HG02588 (cell line): ENCODE measurements at regions not wholly inside any gene's neighbourhood (a gene's known extent, or its start where the extent isn't known, plus 50 kb on each side); places are given as distances from the start of the nearest gene placed in this dataset.

Experiments used
- ATAC-seq: cut with Tn5 transposase; IDR thresholded peaks from one replicate; pipeline ENCODE4 v1.9.1; 2021; ENCODE audit warnings: mild to moderate bottlenecking, moderate library complexity; ENCODE audit not compliant: unreplicated experiment

- ATAC-seq = no peak
These were observed 293.3 kb upstream of the SYT4 start for GRCh38 chr18:43570593-43570992.

DNA sequence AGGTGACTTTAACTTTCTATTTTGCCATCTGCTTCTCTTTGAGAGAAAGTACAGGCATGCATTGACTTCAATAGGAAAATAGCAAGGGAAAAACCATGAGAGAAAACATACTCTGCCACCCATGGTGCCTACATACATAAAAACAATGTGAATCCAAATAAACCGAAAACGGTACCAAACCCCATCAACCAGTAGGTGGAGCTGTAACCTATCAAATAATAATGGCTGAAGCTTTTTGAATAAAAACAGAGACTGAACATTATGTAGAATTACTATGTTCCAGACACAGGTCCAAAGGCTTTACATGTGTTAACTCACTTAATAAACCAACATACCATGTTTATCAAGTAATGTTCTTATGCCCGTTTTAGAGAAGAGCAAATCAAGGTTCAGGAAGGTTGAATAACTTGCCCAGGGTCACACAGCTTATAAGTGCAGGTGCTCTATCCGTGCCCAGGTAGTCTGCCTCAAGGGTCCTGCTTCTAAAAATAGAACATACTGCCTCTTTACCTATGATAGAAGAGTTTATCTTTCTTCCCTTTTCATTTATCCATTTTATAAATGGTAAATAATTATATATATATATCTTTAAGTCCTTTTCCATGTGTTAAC is 293.9 kb upstream of the SYT4 start:
- no peak for ATAC-seq

- peak; percentile 63 for ATAC-seq
These were observed 294.9 kb upstream of the SYT4 start for GRCh38 chr18:43572163-43572562.

DNA sequence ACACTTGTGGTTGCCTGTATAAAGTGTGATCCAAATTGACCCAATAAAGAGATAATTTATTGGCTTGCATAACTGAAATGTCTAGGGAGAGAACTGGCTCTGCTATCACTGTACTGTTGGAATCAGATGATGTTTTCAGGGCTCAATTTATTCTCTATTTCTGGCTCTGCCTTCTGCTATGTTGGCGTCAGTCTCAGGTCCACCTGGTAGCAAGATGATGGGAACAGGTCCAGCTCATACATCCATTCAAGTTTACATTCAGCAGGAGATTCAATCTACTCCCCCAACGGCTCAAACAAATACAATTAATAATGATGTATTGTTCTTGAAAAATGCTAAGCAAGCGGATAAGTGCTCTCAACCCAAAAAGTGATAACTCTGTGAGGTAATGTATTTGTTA is 297.7 kb upstream of the SYT4 start:
- ATAC-seq = no peak

DNA sequence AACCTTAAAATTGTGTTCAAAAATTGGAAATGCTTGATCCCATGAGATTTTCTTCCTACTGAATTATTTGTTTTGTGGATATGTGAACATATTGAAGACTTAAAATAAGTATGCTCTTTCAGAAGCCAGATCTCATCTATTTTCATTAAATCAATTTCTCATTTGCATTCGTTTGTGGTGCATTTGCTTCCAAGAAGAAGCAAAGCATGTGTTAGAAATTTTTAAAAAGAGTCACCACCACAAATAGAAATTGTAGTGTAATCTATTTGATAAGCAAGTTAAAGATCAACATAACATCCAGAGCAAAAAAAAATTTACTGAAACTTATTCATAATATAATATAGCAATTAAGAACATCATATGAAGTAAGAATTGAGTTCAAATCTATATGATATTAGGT is 300.9 kb upstream of the SYT4 start:
- ATAC-seq = no peak

DNA sequence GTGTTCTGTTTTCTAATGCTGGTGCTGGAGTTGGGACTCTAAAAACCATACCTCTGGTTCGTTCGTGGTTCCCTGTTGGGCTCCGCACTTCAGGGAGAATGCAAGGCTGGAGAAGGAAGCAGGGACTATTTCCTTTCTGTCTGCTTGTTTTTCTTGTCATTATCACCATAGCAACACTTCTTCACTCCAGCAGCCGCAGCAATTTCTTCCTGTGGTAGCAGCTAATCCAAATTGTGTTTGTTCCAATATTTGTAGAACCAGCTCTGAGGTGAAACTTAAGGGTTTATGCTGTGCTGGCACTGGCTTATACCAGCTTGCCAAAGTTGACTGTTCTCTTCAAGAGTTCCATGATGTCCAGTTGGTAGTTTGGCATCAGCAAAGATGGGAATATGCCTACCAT is 301.4 kb upstream of the SYT4 start:
- no peak for ATAC-seq

- ATAC-seq = no peak
These were observed 304.7 kb upstream of the SYT4 start for GRCh38 chr18:43581936-43582519.

DNA sequence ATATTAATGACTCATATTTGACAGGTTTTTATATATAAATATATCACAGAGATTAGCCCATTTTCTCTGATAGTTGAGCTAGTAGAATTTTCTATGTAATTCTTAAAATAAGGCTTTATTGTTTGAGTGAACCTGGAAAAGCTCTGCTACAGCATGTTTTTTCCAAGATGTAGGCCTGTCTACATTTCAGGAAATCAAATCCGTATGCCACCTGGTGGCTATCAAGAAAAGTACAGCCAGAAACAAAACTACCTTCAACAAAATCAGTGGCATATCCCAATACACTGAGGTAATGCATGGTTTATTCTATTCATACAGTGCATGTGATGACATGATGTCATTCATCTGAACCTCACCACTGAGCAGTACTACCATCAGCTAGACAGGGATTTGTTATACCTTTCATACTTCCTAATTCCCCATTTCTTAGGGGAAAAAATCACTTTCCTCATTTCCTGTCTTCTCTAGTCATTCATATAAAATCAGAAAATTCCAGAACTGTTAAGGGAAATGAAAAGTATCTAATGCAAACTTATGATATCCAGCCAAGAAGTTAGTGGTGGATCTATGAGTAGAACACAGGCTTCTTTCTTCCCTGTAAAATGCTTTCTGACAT is 310.4 kb upstream of the SYT4 start:
- ATAC-seq = no peak

GRCh38 chr18:43588838-43589237 is 311.5 kb upstream of the SYT4 start:
- ATAC-seq = no peak

- ATAC-seq = no peak
These were observed 312.4 kb upstream of the SYT4 start for GRCh38 chr18:43589611-43590151.

DNA sequence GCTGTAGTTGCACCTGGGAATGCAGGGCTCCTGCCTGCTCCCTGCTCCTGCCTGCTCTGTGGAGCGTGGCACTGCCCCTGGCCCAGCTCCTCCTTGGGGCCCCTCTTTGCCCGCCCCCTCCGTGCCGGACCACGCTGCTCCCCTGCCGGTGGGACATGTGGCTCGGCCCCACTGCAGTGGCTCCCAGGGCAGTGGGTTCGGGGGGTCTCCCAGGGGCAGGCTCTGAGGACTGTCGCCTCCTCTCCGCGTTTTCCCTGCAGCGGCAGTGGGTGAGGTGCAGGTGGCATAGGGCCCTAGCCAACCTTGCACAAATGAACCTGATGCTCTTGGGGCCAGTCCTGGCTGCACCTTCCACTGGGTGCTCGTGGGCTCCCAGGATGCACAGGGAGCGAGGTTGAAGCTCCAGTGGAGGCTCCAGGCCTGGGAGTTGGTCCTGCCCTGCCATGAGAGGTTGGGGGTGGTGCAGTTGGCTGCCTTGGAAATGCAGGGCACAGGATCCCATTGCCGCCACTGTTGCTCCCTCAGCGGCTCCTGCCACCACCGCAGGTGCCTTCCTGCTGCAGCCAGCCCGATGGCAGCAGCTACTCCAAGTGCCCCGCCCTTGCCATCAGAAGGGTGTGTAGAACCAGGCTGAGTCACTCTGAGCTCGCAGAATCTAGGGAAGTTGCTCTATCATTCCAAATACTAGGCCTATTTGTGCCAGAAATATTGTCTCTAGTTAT is 313.1 kb upstream of the SYT4 start:
- no peak for ATAC-seq

GRCh38 chr18:43592269-43592668 is 315.0 kb upstream of the SYT4 start:
- ATAC-seq = no peak

DNA sequence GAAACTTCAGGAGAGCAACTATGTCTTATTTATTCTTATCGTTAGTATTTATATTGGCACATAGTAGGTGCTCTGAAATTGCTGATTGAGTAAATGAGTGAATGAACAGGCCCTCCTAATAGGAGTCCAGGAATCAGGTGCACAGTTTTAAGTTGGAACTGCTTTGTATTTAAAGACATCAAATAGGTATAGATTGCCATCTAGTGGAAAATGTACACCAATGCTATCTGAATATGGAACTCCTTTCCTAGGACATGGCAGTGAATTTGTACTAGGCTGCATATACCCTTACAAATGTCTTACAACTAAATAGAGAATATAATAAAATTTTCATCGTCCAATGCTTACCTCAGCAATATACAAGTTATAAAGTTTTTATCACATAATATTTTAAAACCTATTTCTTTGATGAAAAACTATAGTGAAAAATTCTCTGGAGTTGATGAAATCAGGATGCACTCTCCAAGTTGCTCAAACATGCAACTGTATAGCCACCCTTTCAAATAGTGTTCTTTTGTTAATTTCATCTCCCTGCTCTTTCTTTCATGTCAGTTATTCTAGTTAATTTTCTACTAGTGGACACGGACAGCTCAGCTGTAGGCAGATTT is 318.9 kb upstream of the SYT4 start:
- ATAC-seq = peak; percentile 58

GRCh38 chr18:43601432-43601831 is 324.1 kb upstream of the SYT4 start:
- no peak for ATAC-seq

GRCh38 chr18:43605224-43605623 is 327.9 kb upstream of the SYT4 start:
- ATAC-seq = no peak

- no peak for ATAC-seq
These were observed 329.5 kb upstream of the SYT4 start for GRCh38 chr18:43606795-43607194.

DNA sequence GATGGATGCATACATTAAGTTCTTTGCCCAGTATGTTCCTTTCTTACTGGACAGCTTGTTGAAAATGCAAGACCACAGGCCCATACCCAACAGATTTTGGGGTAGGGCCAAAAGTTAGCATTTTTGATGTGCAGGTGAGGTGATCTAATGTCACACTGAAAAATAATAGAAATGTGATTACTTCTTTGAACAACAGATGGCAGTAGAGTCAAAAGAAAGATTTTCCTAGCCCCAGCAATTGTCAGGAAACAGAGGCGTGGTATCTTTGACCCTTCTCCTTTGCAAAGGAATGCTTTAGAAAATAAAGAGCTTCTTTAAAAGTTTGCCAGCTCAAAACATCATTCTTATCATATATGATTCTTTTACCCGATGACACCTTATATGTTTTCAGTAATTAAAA is 343.6 kb upstream of the SYT4 start:
- no peak for ATAC-seq

GRCh38 chr18:43622024-43622423 is 344.7 kb upstream of the SYT4 start:
- ATAC-seq = no peak

DNA sequence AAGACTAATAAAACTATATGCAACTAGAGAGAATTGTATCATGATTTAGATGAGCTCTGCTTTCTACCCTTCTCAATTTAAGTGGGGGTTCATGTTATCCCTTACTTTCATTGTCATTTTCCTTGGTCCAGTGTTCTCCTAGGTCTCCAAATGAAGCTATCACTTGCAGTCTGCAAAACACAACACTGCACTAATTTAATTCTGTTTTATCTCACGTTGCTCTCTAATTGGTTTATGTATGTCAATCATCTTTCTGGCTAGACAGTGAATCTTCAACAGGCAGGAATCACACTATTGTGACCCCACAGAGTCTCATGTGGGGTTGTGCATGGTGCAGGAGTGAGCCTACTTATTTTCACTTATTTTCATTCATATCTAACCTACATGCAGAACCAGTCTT is 348.3 kb upstream of the SYT4 start:
- ATAC-seq = no peak

DNA sequence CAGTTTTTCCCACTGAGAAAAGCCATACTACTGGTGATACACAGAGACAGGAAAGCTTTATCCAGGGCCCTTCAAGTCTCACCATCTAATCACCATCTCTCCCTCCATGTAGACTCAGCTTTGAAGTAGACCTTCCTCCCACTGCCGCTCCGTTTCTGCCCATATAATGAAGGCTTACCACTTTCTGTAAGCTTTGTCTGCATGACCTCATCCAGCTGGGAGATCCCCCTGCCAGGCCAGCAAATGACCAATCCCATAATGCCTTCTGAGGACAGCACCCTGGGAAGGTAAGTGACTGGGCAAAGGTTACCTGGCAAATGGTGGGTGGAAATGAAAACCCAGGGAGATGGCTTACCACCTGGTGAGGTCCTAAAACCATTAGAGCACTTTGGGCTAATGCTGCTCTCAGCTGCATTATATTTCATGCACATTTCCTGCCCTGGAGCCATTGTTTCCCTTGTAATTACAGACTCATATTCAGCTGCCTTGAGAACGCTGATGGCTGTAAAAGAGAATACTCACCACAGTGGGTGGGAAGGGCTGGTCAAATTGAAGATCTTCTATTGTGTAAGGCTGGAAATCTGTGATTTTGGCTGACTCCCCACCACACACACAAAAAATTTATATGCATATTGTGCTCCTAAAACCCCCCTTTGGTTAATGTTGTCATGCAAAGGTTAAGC is 350.7 kb upstream of the SYT4 start:
- ATAC-seq = no peak

DNA sequence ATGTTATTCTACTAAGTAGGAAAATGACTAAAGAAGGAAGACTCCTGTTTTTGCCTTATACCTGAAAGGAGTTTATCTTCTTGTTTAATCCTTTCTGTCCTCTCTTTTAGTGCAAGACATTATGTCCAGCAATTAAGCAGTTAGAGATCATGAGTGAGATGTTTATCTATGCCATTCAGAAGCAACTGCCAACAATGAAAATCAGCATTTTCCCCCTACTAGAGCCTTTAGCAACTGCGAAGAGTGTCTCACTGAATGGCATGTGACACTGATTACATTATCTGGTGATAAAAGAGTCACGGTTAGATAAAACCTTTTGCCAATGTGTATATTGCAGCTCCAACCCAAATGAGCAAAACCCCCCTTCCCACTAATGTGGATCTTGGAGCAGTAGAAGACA is 357.7 kb upstream of the SYT4 start:
- ATAC-seq = no peak
